ENCODE measurements at regions not wholly inside any gene's neighbourhood (a gene's known extent, or its start where the extent isn't known, plus 50 kb on each side); places are given as distances from the start of the nearest gene placed in this dataset.

GRCh38 chr7:135847242-135847641, 98.6 kb upstream of the FAM180A start:
- no peaks in the 10 kb centered on the region for H4K20me1 ChIP-seq (ENCODE audit: insufficient read depth, low read length)
- H3K4me3 ChIP-seq (ENCODE audit: low read length): no peak overlapping the region
- H3K4me1 ChIP-seq (ENCODE audit: low read length): no peaks in the 10 kb centered on the region
- no peak overlapping the region for H3K4me2 ChIP-seq (ENCODE audit: low read depth, low read length)
- no peaks in the 10 kb centered on the region for H3K27me3 ChIP-seq (replicated peaks; ENCODE audit: insufficient read depth, low read length)
- DNase-seq: no peak
- no peak overlapping the region for H3K27ac ChIP-seq (ENCODE audit: low read length)
- H3K9me3 ChIP-seq (replicated peaks; ENCODE audit: insufficient read depth, low read length): no peaks in the 10 kb centered on the region
- no peaks in the 10 kb centered on the region for H3K79me2 ChIP-seq (ENCODE audit: low read length)
- no peak for TF ChIP-seq EZH2 (optimal IDR thresholded peaks at IDR 0.05; ENCODE audit: low read depth, low read length)
- TF ChIP-seq CTCF (IDR thresholded peaks at IDR 0.05; ENCODE audit: low read length): no peak
- no peak for TF ChIP-seq EZH2phosphoT487 (IDR thresholded peaks at IDR 0.05; ENCODE audit: low read length)
- no peaks in the 10 kb centered on the region for H3F3A ChIP-seq (ENCODE audit: insufficient read depth, low read length)
- H3K9me2 ChIP-seq (replicated peaks; ENCODE audit: insufficient read depth, low read length): no peaks in the 10 kb centered on the region
- H3K9ac ChIP-seq (ENCODE audit: low read length): no peak overlapping the region
- no peak overlapping the region for H2AFZ ChIP-seq (ENCODE audit: low read length)
- H3K36me3 ChIP-seq (replicated peaks; ENCODE audit: insufficient read depth, low read length): no peaks in the 10 kb centered on the region

DNA sequence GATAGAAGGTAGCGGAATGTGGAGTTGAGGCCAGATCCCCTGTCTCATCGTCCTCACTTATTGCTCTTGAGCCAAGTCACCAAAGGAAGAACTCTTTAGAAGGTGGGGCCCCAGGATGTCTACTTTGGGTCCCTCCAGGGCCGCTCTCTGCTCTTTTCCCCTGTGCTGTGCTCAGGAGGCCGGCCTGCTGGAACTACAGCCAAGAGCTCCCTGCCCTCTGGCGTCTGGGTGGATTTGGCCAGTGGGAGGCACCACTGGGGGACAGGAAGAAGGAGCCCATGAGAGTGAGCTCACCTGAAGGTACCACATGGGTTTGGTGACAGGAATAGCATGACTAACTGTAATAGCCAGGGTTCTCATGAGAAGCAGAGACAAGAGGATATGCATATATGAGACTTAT, 97.7 kb upstream of the FAM180A start:
- no peaks in the 10 kb centered on the region for H4K20me1 ChIP-seq (ENCODE audit: insufficient read depth, low read length)
- no peak overlapping the region for H3K4me3 ChIP-seq (ENCODE audit: low read length)
- H2AFZ ChIP-seq (ENCODE audit: low read length): no peak overlapping the region
- no peaks in the 10 kb centered on the region for H3K4me1 ChIP-seq (ENCODE audit: low read length)
- no peaks in the 10 kb centered on the region for H3K79me2 ChIP-seq (ENCODE audit: low read length)
- H3K9me3 ChIP-seq (replicated peaks; ENCODE audit: insufficient read depth, low read length): no peaks in the 10 kb centered on the region
- no peaks in the 10 kb centered on the region for H3K9me2 ChIP-seq (replicated peaks; ENCODE audit: insufficient read depth, low read length)
- H3K27me3 ChIP-seq (replicated peaks; ENCODE audit: insufficient read depth, low read length): no peaks in the 10 kb centered on the region
- TF ChIP-seq EZH2 (optimal IDR thresholded peaks at IDR 0.05; ENCODE audit: low read depth, low read length) (no peak), EZH2phosphoT487 (IDR thresholded peaks at IDR 0.05; ENCODE audit: low read length) (no peak), CTCF (IDR thresholded peaks at IDR 0.05; ENCODE audit: low read length) (no peak)
- H3F3A ChIP-seq (ENCODE audit: insufficient read depth, low read length): no peaks in the 10 kb centered on the region
- H3K9ac ChIP-seq (ENCODE audit: low read length): no peak overlapping the region
- no peaks in the 10 kb centered on the region for H3K36me3 ChIP-seq (replicated peaks; ENCODE audit: insufficient read depth, low read length)
- no peak overlapping the region for H3K27ac ChIP-seq (ENCODE audit: low read length)
- H3K4me2 ChIP-seq (ENCODE audit: low read depth, low read length): no peak overlapping the region
- DNase-seq: no peak

- no peak for DNase-seq
- no peaks in the 10 kb centered on the region for H3K4me1 ChIP-seq (ENCODE audit: low read length)
- no peaks in the 10 kb centered on the region for H3K9me2 ChIP-seq (replicated peaks; ENCODE audit: insufficient read depth, low read length)
- H2AFZ ChIP-seq (ENCODE audit: low read length): no peak overlapping the region
- no peak overlapping the region for H3K9ac ChIP-seq (ENCODE audit: low read length)
- no peak overlapping the region for H3K4me3 ChIP-seq (ENCODE audit: low read length)
- no peaks in the 10 kb centered on the region for H3K27me3 ChIP-seq (replicated peaks; ENCODE audit: insufficient read depth, low read length)
- TF ChIP-seq CTCF (IDR thresholded peaks at IDR 0.05; ENCODE audit: low read length) (no peak), EZH2 (optimal IDR thresholded peaks at IDR 0.05; ENCODE audit: low read depth, low read length) (no peak), EZH2phosphoT487 (IDR thresholded peaks at IDR 0.05; ENCODE audit: low read length) (no peak)
- H3K36me3 ChIP-seq (replicated peaks; ENCODE audit: insufficient read depth, low read length): no peaks in the 10 kb centered on the region
- no peaks in the 10 kb centered on the region for H3F3A ChIP-seq (ENCODE audit: insufficient read depth, low read length)
- H3K79me2 ChIP-seq (ENCODE audit: low read length): no peaks in the 10 kb centered on the region
- no peak overlapping the region for H3K27ac ChIP-seq (ENCODE audit: low read length)
- no peaks in the 10 kb centered on the region for H4K20me1 ChIP-seq (ENCODE audit: insufficient read depth, low read length)
- H3K4me2 ChIP-seq (ENCODE audit: low read depth, low read length): no peak overlapping the region
- H3K9me3 ChIP-seq (replicated peaks; ENCODE audit: insufficient read depth, low read length): no peaks in the 10 kb centered on the region
Observed at GRCh38 chr7:135845415-135846075, 96.9 kb upstream of the FAM180A start.

Data from MM.1S (cell line).